SJCRH30 (cell line): ENCODE measurements at regions not wholly inside any gene's neighbourhood (a gene's known extent, or its start where the extent isn't known, plus 50 kb on each side); places are given as distances from the start of the nearest gene placed in this dataset.
"Not testable (repeated sequence)": the region's sequence is repeated elsewhere in the genome, so short reads cannot be mapped to it uniquely, and the experiment has no call there.

Source experiments
- DNase-seq, 2 experiments: peaks; one replicate each; pipeline ENCODE4 v3.0.0-alpha.2; 2015 to 2020
- H3K27ac ChIP-seq: fragments of 250-450 bp; sonication (Bioruptor Pico); 2 replicates; pipeline ENCODE4 v1.5.1; 2020; ENCODE audit warnings: mild to moderate bottlenecking, moderate library complexity
- H3K27me3 ChIP-seq: fragments of 250-450 bp; sonication (Bioruptor Pico); 2 replicates; pipeline ENCODE4 v1.5.1; 2020; ENCODE audit warnings: mild to moderate bottlenecking, moderate library complexity
- H3K36me3 ChIP-seq: fragments of 250-450 bp; sonication (Bioruptor Pico); 2 replicates; pipeline ENCODE4 v1.5.1; 2020; ENCODE audit warnings: mild to moderate bottlenecking, moderate library complexity
- H3K4me1 ChIP-seq: fragments of 250-450 bp; sonication (Bioruptor Pico); 2 replicates; pipeline ENCODE4 v1.5.1; 2020; ENCODE audit warnings: mild to moderate bottlenecking, moderate library complexity
- H3K4me3 ChIP-seq: fragments of 250-450 bp; sonication (Bioruptor Pico); 2 replicates; pipeline ENCODE4 v1.5.1; 2020; ENCODE audit warnings: mild to moderate bottlenecking, moderate library complexity
- H3K9me3 ChIP-seq: fragments of 250-450 bp; sonication (Bioruptor Pico); replicated peaks from 2 replicates; pipeline ENCODE4 v1.5.1; 2020; ENCODE audit warnings: mild to moderate bottlenecking, moderate library complexity

GRCh38 chr7:114083166-114084001, 164.6 kb upstream of the PPP1R3A start:
- H3K27ac ChIP-seq: peak overlapping the region; percentile 95

GRCh38 chr7:114082642-114083165, 163.9 kb upstream of the PPP1R3A start:
- Histone ChIP-seq H3K9me3 (no peaks in the 10 kb centered on the region), H3K4me3 (no peak overlapping the region), H3K27ac (no peak overlapping the region), H3K27me3 (no peaks in the 10 kb centered on the region), H3K36me3 (no peaks in the 10 kb centered on the region), H3K4me1 (peaks cover 3% of the 10 kb centered on the region; the same call in 1 of the 2 replicates)
- DNase-seq: no peak

More at GRCh38 chr7:114083166-114084001, 164.6 kb upstream of the PPP1R3A start:
- no peak for DNase-seq
- H3K36me3 ChIP-seq: no peaks in the 10 kb centered on the region
- H3K4me1 ChIP-seq: peaks cover 3% of the 10 kb centered on the region; the same call in 1 of the 2 replicates
- no peaks in the 10 kb centered on the region for H3K9me3 ChIP-seq
- peak overlapping the region; percentile 94 for H3K4me3 ChIP-seq
- no peaks in the 10 kb centered on the region for H3K27me3 ChIP-seq

GRCh38 chr7:114081606-114082425, 163.0 kb upstream of the PPP1R3A start:
- Histone ChIP-seq H3K36me3 (no peaks in the 10 kb centered on the region), H3K9me3 (no peaks in the 10 kb centered on the region), H3K4me1 (peaks cover 3% of the 10 kb centered on the region; the same call in 1 of the 2 replicates), H3K4me3 (no peak overlapping the region), H3K27ac (no peak overlapping the region), H3K27me3 (no peaks in the 10 kb centered on the region)
- peak; percentile 26 to 83 for DNase-seq

GRCh38 chr7:114077158-114077524, 158.3 kb upstream of the PPP1R3A start:
- not testable (repeated sequence) for H3K27me3 ChIP-seq, H3K36me3 ChIP-seq, H3K4me3 ChIP-seq, H3K27ac ChIP-seq, DNase-seq, H3K9me3 ChIP-seq
- peaks cover 14% of the 10 kb centered on the region for H3K4me1 ChIP-seq

GRCh38 chr7:114076392-114077157, 157.8 kb upstream of the PPP1R3A start:
- H3K9me3 ChIP-seq, DNase-seq, H3K4me3 ChIP-seq, H3K36me3 ChIP-seq, H3K27ac ChIP-seq, H3K27me3 ChIP-seq: not testable (repeated sequence)
- peaks cover 12% of the 10 kb centered on the region for H3K4me1 ChIP-seq

- peak in 1 of 2 experiments; percentile 51 for DNase-seq
- Histone ChIP-seq H3K27ac (no peak overlapping the region), H3K9me3 (peaks cover 3% of the 10 kb centered on the region; the same call in 1 of the 2 replicates), H3K4me3 (no peak overlapping the region), H3K36me3 (no peaks in the 10 kb centered on the region), H3K27me3 (no peaks in the 10 kb centered on the region), H3K4me1 (peaks cover 12% of the 10 kb centered on the region)
These were observed 154.9 kb upstream of the PPP1R3A start for GRCh38 chr7:114073701-114074100.

GRCh38 chr7:114070246-114070645, 151.4 kb upstream of the PPP1R3A start:
- Histone ChIP-seq H3K27me3 (no peaks in the 10 kb centered on the region), H3K36me3 (no peaks in the 10 kb centered on the region), H3K4me1 (peaks cover 12% of the 10 kb centered on the region), H3K4me3 (no peak overlapping the region), H3K27ac (no peak overlapping the region), H3K9me3 (peaks cover 3% of the 10 kb centered on the region; the same call in 1 of the 2 replicates)
- DNase-seq: no peak

GRCh38 chr7:114062810-114063209, 144.0 kb upstream of the PPP1R3A start:
- no peaks in the 10 kb centered on the region for H3K36me3 ChIP-seq
- no peaks in the 10 kb centered on the region for H3K4me1 ChIP-seq
- peaks cover 7% of the 10 kb centered on the region for H3K9me3 ChIP-seq
- no peak overlapping the region for H3K4me3 ChIP-seq
- H3K27me3 ChIP-seq: no peaks in the 10 kb centered on the region
- no peak for DNase-seq
- no peak overlapping the region for H3K27ac ChIP-seq

GRCh38 chr7:114051871-114052331, 133.1 kb upstream of the PPP1R3A start:
- no peak for DNase-seq
- H3K36me3 ChIP-seq: no peaks in the 10 kb centered on the region
- H3K9me3 ChIP-seq: peaks cover 2% of the 10 kb centered on the region; the same call in 1 of the 2 replicates
- H3K4me1 ChIP-seq: no peaks in the 10 kb centered on the region; the same call in 1 of the 2 replicates
- H3K27me3 ChIP-seq: no peaks in the 10 kb centered on the region
- no peak overlapping the region for H3K27ac ChIP-seq
- H3K4me3 ChIP-seq: no peak overlapping the region

- Histone ChIP-seq H3K9me3 (peaks cover 2% of the 10 kb centered on the region; the same call in 1 of the 2 replicates), H3K27ac (no peak overlapping the region), H3K4me3 (no peak overlapping the region), H3K27me3 (no peaks in the 10 kb centered on the region), H3K4me1 (no peaks in the 10 kb centered on the region; the same call in 1 of the 2 replicates), H3K36me3 (no peaks in the 10 kb centered on the region)
- DNase-seq: no peak
These were observed 131.8 kb upstream of the PPP1R3A start for GRCh38 chr7:114050571-114050970.

- H3K36me3 ChIP-seq: no peaks in the 10 kb centered on the region
- peak overlapping the region; percentile 68 for H3K27ac ChIP-seq
- H3K4me1 ChIP-seq: no peaks in the 10 kb centered on the region; the same call in 1 of the 2 replicates
- peak overlapping the region; percentile 51 for H3K4me3 ChIP-seq
- H3K9me3 ChIP-seq: no peaks in the 10 kb centered on the region
- DNase-seq: peak; percentile 50 to 74
- H3K27me3 ChIP-seq: no peaks in the 10 kb centered on the region
These were observed 129.8 kb upstream of the PPP1R3A start for GRCh38 chr7:114048386-114049235.

- no peaks in the 10 kb centered on the region for H3K9me3 ChIP-seq
- H3K27me3 ChIP-seq: no peaks in the 10 kb centered on the region
- no peaks in the 10 kb centered on the region; the same call in 1 of the 2 replicates for H3K4me1 ChIP-seq
- H3K27ac ChIP-seq: peak overlapping the region; percentile 68
- peak overlapping the region; percentile 51 for H3K4me3 ChIP-seq
- no peaks in the 10 kb centered on the region for H3K36me3 ChIP-seq
- peak; percentile 13 to 51 for DNase-seq
These were observed 129.1 kb upstream of the PPP1R3A start for GRCh38 chr7:114047889-114048288.

- DNase-seq: no peak
- no peaks in the 10 kb centered on the region for H3K36me3 ChIP-seq
These were observed 114.7 kb upstream of the PPP1R3A start for GRCh38 chr7:114033475-114033874.

More at GRCh38 chr7:114033475-114033874, 114.7 kb upstream of the PPP1R3A start:
- Histone ChIP-seq H3K4me1 (no peaks in the 10 kb centered on the region), H3K4me3 (no peak overlapping the region), H3K27me3 (no peaks in the 10 kb centered on the region), H3K9me3 (no peaks in the 10 kb centered on the region), H3K27ac (no peak overlapping the region)
